IMR-90 (cell line): ENCODE measurements at regions not wholly inside any gene's neighbourhood (a gene's known extent, or its start where the extent isn't known, plus 50 kb on each side); places are given as distances from the start of the nearest gene placed in this dataset.

Experiments used
- ATAC-seq: fragments of 200-7000 bp; cut with Tn5 transposase; 2 replicates; pipeline ENCODE4 v1.9.1; 2020; ENCODE audit warnings: low read depth, mild to moderate bottlenecking, moderate library complexity
- BruUV-seq: library from RNA; stranded (reverse); fragments of 400-500 nt; replicated peaks from 2 replicates; lab custom pipeline; 2021; lab: Mats Ljungman, UMichigan
- CTCF ChIA-PET: fragments of 300-600 bp; formaldehyde crosslinking; extraction: SDS; loops from one replicate; lab custom pipeline; 2021; ENCODE audit warnings: antibody characterized with exemption; lab: Yijun Ruan, JAX
- POLR2A ChIA-PET: fragments of 300-600 bp; sonication (Branson Sonifier 250); formaldehyde crosslinking; loops from one replicate; lab custom pipeline; 2022; ENCODE audit warnings: antibody characterized with exemption; ENCODE audit not compliant: unreplicated experiment; lab: Charles Lee
- DNase-seq: peaks from one replicate; pipeline ENCODE4 v3.0.0; 2013
- H2AFZ ChIP-seq: replicated peaks from 2 replicates; pipeline ENCODE3; 2013; ENCODE audit warnings: low read length, mild to moderate bottlenecking; ENCODE audit not compliant: poor library complexity
- H2AK5ac ChIP-seq: 2 replicates; pipeline ENCODE4 v1.6.1; 2013; ENCODE audit warnings: low read depth, low read length, inconsistent platforms
- H2AK9ac ChIP-seq: replicated peaks from 2 replicates; pipeline ENCODE3; 2013; ENCODE audit warnings: mild to moderate bottlenecking, low read depth, low read length, moderate library complexity; ENCODE audit not compliant: poor library complexity
- H2BK120ac ChIP-seq: 2 replicates; pipeline ENCODE4 v1.6.1; 2013; ENCODE audit warnings: low read depth, low read length, inconsistent platforms
- H2BK15ac ChIP-seq: 3 replicates; pipeline ENCODE4 v1.6.1; 2013; ENCODE audit warnings: low read depth, low read length, inconsistent platforms
- H2BK20ac ChIP-seq: 2 replicates; pipeline ENCODE4 v1.6.1; 2013; ENCODE audit warnings: low read depth, mild to moderate bottlenecking, inconsistent platforms, low read length, moderate library complexity
- H2BK5ac ChIP-seq: 2 replicates; pipeline ENCODE4 v1.6.1; 2013; ENCODE audit warnings: mild to moderate bottlenecking, low read depth, low read length, inconsistent platforms; ENCODE audit not compliant: poor library complexity, severe bottlenecking
- H3K14ac ChIP-seq: replicated peaks from 2 replicates; pipeline ENCODE4 v1.6.1; 2013; ENCODE audit warnings: low read depth, low read length, inconsistent platforms
- H3K18ac ChIP-seq: 2 replicates; pipeline ENCODE4 v1.6.1; 2013; ENCODE audit warnings: low read depth, low read length, control low read depth
- H3K23ac ChIP-seq: 2 replicates; pipeline ENCODE4 v1.6.1; 2013; ENCODE audit warnings: low read depth, low read length, inconsistent platforms
- H3K27ac ChIP-seq: 2 replicates; pipeline ENCODE4 v1.5.1; 2013; ENCODE audit warnings: mild to moderate bottlenecking, control low read depth, low read length; ENCODE audit not compliant: insufficient read depth
- H3K27me3 ChIP-seq: 2 replicates; pipeline ENCODE4 v1.6.1; 2013; ENCODE audit warnings: low read length; ENCODE audit not compliant: control insufficient read depth, insufficient read depth
- H3K36me3 ChIP-seq: 2 replicates; pipeline ENCODE4 v1.6.1; 2013; ENCODE audit warnings: low read length, mixed read lengths; ENCODE audit not compliant: control insufficient read depth, insufficient read depth
- H3K4ac ChIP-seq: 2 replicates; pipeline ENCODE4 v1.6.1; 2013; ENCODE audit warnings: low read depth, low read length, inconsistent platforms
- H3K4me1 ChIP-seq: 2 replicates; pipeline ENCODE4 v1.6.1; 2013; ENCODE audit warnings: low read length, mixed read lengths; ENCODE audit not compliant: control insufficient read depth, insufficient read depth
- H3K4me2 ChIP-seq: 2 replicates; pipeline ENCODE4 v1.6.1; 2013; ENCODE audit warnings: low read depth, mild to moderate bottlenecking, control low read depth, low read length, moderate library complexity
- H3K4me3 ChIP-seq: 2 replicates; pipeline ENCODE4 v1.5.1; 2013; ENCODE audit warnings: low read depth, mild to moderate bottlenecking, control low read depth, low read length, moderate library complexity; ENCODE audit not compliant: insufficient read depth
- H3K56ac ChIP-seq: 2 replicates; pipeline ENCODE4 v1.6.1; 2013; ENCODE audit warnings: low read length, inconsistent platforms; ENCODE audit not compliant: insufficient read depth; ENCODE audit errors: extremely low read depth
- H3K79me1 ChIP-seq, 2 experiments: 2 replicates each; pipeline ENCODE4 v1.6.1; 2013; ENCODE audit warnings: low read length in 2 of 2, inconsistent platforms in 1 of 2, low read depth in 1 of 2
- H3K9ac ChIP-seq: 2 replicates; pipeline ENCODE4 v1.6.1; 2013; ENCODE audit warnings: low read depth, low read length, control low read depth
- H3K9me1 ChIP-seq: 2 replicates; pipeline ENCODE4 v1.6.1; 2013; ENCODE audit warnings: low read length, inconsistent platforms; ENCODE audit not compliant: insufficient read depth
- H3K9me3 ChIP-seq: 2 replicates; pipeline ENCODE4 v1.6.1; 2013; ENCODE audit warnings: low read length; ENCODE audit not compliant: control insufficient read depth, insufficient read depth
- H4K20me1 ChIP-seq: 2 replicates; pipeline ENCODE4 v1.6.1; 2013; ENCODE audit warnings: low read length, inconsistent platforms; ENCODE audit not compliant: insufficient read depth
- H4K5ac ChIP-seq: 2 replicates; pipeline ENCODE4 v1.6.1; 2013; ENCODE audit warnings: mild to moderate bottlenecking, low read depth, low read length, control low read depth
- H4K8ac ChIP-seq, 2 experiments: 2 replicates each; pipeline ENCODE4 v1.6.1; 2013; ENCODE audit warnings: low read depth in 2 of 2, low read length in 2 of 2, control low read depth in 1 of 2, inconsistent platforms in 1 of 2
- H4K91ac ChIP-seq: 2 replicates; pipeline ENCODE4 v1.6.1; 2013; ENCODE audit warnings: low read depth, low read length, inconsistent platforms; ENCODE audit not compliant: insufficient read depth
- CEBPB ChIP-seq: IDR thresholded peaks from 2 replicates; pipeline ENCODE4 v1.6.1; 2012; ENCODE audit warnings: low read depth, low read length, improper control_type of control experiment
- CHD1 ChIP-seq: IDR thresholded peaks from 2 replicates; pipeline ENCODE4 v1.6.1; 2012; ENCODE audit warnings: low read depth, low read length, improper control_type of control experiment
- MAFK ChIP-seq: IDR thresholded peaks from 2 replicates; pipeline ENCODE4 v1.6.1; 2012; ENCODE audit warnings: low read depth, low read length, improper control_type of control experiment
- POLR2A ChIP-seq: IDR thresholded peaks from 2 replicates; pipeline ENCODE4 v1.6.1; 2012; ENCODE audit warnings: mild to moderate bottlenecking, low read depth, low read length
- RAD21 ChIP-seq: IDR thresholded peaks from 2 replicates; pipeline ENCODE4 v1.6.1; 2012; ENCODE audit warnings: low read length, improper control_type of control experiment
- RFX5 ChIP-seq: IDR thresholded peaks from 2 replicates; pipeline ENCODE4 v1.8.0; 2012; ENCODE audit warnings: low read depth, mild to moderate bottlenecking, low read length, moderate library complexity
- WGBS, 2 experiments: methylation state at CpG; one replicate each; pipeline versions ENCODE4 v1.1.5 to v1.1.7; 2013; ENCODE audit warnings: missing lambda C conversion rate in 2 of 2; ENCODE audit not compliant: insufficient read length in 1 of 2; ENCODE audit errors: extremely low coverage in 2 of 2; 5-methylcytosine and 5-hydroxymethylcytosine counted together
- dilution Hi-C: fragments of 300-500 bp; cut with HindIII; formaldehyde crosslinking; loops from one replicate; pipeline ENCODE4 v1.14.3; 2018; ENCODE audit warnings: low sequenced_read_pairs; ENCODE audit not compliant: unreplicated experiment
- in situ Hi-C: fragments of 300-500 bp; cut with MboI; formaldehyde crosslinking; loops from 3 replicates; pipeline ENCODE4 v1.14.3; 2019; ENCODE audit warnings: low sequenced_read_pairs, inconsistent platforms, mixed read lengths
- intact Hi-C: fragments of 100-400 bp; cut with micrococcal nuclease; formaldehyde crosslinking; loops from 2 replicates; pipeline ENCODE4 v1.10.0; 2022

DNA sequence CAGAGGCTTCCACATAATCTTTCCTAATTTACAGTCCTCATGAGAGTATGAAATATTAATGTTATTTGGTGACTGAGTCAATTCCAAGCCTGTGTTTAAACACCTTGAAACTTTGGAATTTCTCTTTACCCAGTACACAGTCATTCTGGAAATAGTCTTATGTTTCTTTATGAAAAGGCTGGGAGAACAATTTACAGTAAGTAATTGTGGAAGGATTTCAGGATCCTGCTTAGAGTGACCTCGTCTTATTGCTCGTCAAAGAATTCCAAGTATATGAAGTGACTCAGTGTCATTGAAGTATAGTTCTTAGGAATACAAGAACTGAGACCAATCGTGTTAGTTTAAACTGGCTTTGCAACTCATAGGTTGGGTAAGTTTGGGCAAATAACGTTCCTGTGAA, 634.2 kb downstream of the SLC16A7 start:
- no peak overlapping the region for H2BK15ac ChIP-seq
- DNase-seq = peak; percentile 59
- peak overlapping the region; percentile 23; the same call in 1 of the 2 replicates for H3K18ac ChIP-seq
- H3K4me1 ChIP-seq = peaks cover 3% of the 10 kb centered on the region; the same call in 1 of the 2 replicates
- no peak for TF ChIP-seq MAFK
- no peak for TF ChIP-seq CHD1
- no peak for TF ChIP-seq RFX5
- no peak for TF ChIP-seq CEBPB
- no peak for TF ChIP-seq POLR2A
- TF ChIP-seq RAD21 = no peak
- no peak overlapping the region for H2AK9ac ChIP-seq
- no peaks in the 10 kb centered on the region for H3K27me3 ChIP-seq
- H2BK120ac ChIP-seq = no peak overlapping the region
- no TSS peak for BruUV-seq
- H3K36me3 ChIP-seq = no peaks in the 10 kb centered on the region
- H3K4me3 ChIP-seq = no peak overlapping the region
- peak overlapping the region; percentile 65 for H2BK5ac ChIP-seq
- intact Hi-C loops (no loop called here), in situ Hi-C loops (no loop called here), dilution Hi-C loops (no loop called here)
- no peak overlapping the region for H3K23ac ChIP-seq
- H4K8ac ChIP-seq = no peak overlapping the region
- H3K27ac ChIP-seq = no peak overlapping the region
- no peak overlapping the region for H3K56ac ChIP-seq
- peak overlapping the region; percentile 36; the same call in 1 of the 2 replicates for H3K4me2 ChIP-seq
- no peak overlapping the region for H2BK20ac ChIP-seq
- no peak overlapping the region for H3K9ac ChIP-seq
- no peaks in the 10 kb centered on the region for H3K9me1 ChIP-seq
- no peak overlapping the region for H4K5ac ChIP-seq
- H3K79me1 ChIP-seq = no peaks in the 10 kb centered on the region
- no peaks in the 10 kb centered on the region for H3K9me3 ChIP-seq
- H2AFZ ChIP-seq = no peak overlapping the region
- CTCF ChIA-PET = no interaction called here
- no peaks in the 10 kb centered on the region for H4K20me1 ChIP-seq
- H4K91ac ChIP-seq = no peak overlapping the region
- no peak overlapping the region for H3K14ac ChIP-seq
- H2AK5ac ChIP-seq = no peak overlapping the region
- WGBS, 2 experiments = no CpG with 5 or more reads among the region's 4 CpGs
- no peak overlapping the region for H3K4ac ChIP-seq
- ATAC-seq = peak; percentile 61
- POLR2A ChIA-PET = no interaction called here
